Mesenchymal stem cell (in vitro differentiated cells and primary cell): ENCODE measurements at regions not wholly inside any gene's neighbourhood (a gene's known extent, or its start where the extent isn't known, plus 50 kb on each side); places are given as distances from the start of the nearest gene placed in this dataset.
"Not testable (repeated sequence)": the region's sequence is repeated elsewhere in the genome, so short reads cannot be mapped to it uniquely, and the experiment has no call there.

Experiments
- DNase-seq: peaks from one replicate; pipeline ENCODE4 v3.0.0-alpha.2; 2013
- H2AFZ ChIP-seq: one replicate; pipeline ENCODE4 v1.6.1; 2013; ENCODE audit warnings: low read depth, mild to moderate bottlenecking, control low read depth, inconsistent platforms, low read length, moderate library complexity
- H2AK5ac ChIP-seq: 2 replicates; pipeline ENCODE4 v1.6.1; 2013; ENCODE audit warnings: low read length, moderate library complexity, mild to moderate bottlenecking, inconsistent platforms; ENCODE audit not compliant: severe bottlenecking
- H2BK120ac ChIP-seq: one replicate; pipeline ENCODE4 v1.6.1; 2013; ENCODE audit warnings: low read depth, mild to moderate bottlenecking, inconsistent platforms, low read length, moderate library complexity
- H2BK12ac ChIP-seq, 2 experiments: one replicate each; pipeline ENCODE4 v1.6.1; 2013; ENCODE audit warnings: inconsistent platforms in 2 of 2, low read length in 2 of 2, mild to moderate bottlenecking in 2 of 2, moderate library complexity in 2 of 2, control low read depth in 1 of 2
- H2BK15ac ChIP-seq: one replicate; pipeline ENCODE4 v1.6.1; 2013; ENCODE audit warnings: mild to moderate bottlenecking, low read depth, inconsistent platforms; ENCODE audit not compliant: poor library complexity, severe bottlenecking
- H2BK5ac ChIP-seq: 2 replicates; pipeline ENCODE4 v1.6.1; 2013; ENCODE audit warnings: low read depth, mild to moderate bottlenecking, low read length, control low read depth, inconsistent platforms; ENCODE audit not compliant: poor library complexity, severe bottlenecking
- H3K14ac ChIP-seq, 2 experiments: one replicate each; pipeline ENCODE4 v1.6.1; 2013; ENCODE audit warnings: inconsistent platforms in 2 of 2, low read length in 2 of 2, control low read depth in 1 of 2, mild to moderate bottlenecking in 1 of 2, moderate library complexity in 1 of 2
- H3K18ac ChIP-seq, 2 experiments: one replicate each; pipeline ENCODE4 v1.6.1; 2013; ENCODE audit warnings: inconsistent platforms in 2 of 2, low read length in 2 of 2, control low read depth in 1 of 2, low read depth in 1 of 2, mild to moderate bottlenecking in 1 of 2
- H3K23ac ChIP-seq, 2 experiments: one replicate each; pipeline ENCODE4 v1.6.1; 2013; ENCODE audit warnings: inconsistent platforms in 2 of 2, low read length in 2 of 2, mild to moderate bottlenecking in 2 of 2, moderate library complexity in 2 of 2, control low read depth in 1 of 2
- H3K27ac ChIP-seq: 2 replicates; pipeline ENCODE4 v1.5.1; 2013; ENCODE audit warnings: mild to moderate bottlenecking, moderate library complexity, low read length, control low read depth, inconsistent platforms; ENCODE audit not compliant: poor library complexity, severe bottlenecking
- H3K27me3 ChIP-seq, 2 experiments: 2 replicates each; pipeline versions ENCODE4 v1.6.1 to v1.7.0; 2013; ENCODE audit warnings: low read length in 2 of 2, mild to moderate bottlenecking in 2 of 2, moderate library complexity in 2 of 2, control low read depth in 1 of 2, inconsistent platforms in 1 of 2; ENCODE audit not compliant: control insufficient read depth in 1 of 2, insufficient read depth in 1 of 2
- H3K36me3 ChIP-seq, 2 experiments: 2 replicates each; pipeline versions ENCODE4 v1.6.1 to v1.7.0; 2013; ENCODE audit warnings: low read length in 2 of 2, control low read depth in 1 of 2, inconsistent platforms in 1 of 2, low read depth in 1 of 2, mild to moderate bottlenecking in 1 of 2; ENCODE audit not compliant: insufficient read depth in 2 of 2, control insufficient read depth in 1 of 2
- H3K4ac ChIP-seq, 2 experiments: one replicate each; pipeline ENCODE4 v1.6.1; 2013; ENCODE audit warnings: inconsistent platforms in 2 of 2, low read length in 2 of 2, mild to moderate bottlenecking in 2 of 2, moderate library complexity in 2 of 2, control low read depth in 1 of 2, low read depth in 1 of 2
- H3K4me1 ChIP-seq: 2 replicates; pipeline ENCODE4 v1.6.1; 2013; ENCODE audit warnings: low read depth, low read length, control low read depth; ENCODE audit not compliant: control insufficient read depth, insufficient read depth
- H3K4me2 ChIP-seq: 2 replicates; pipeline ENCODE4 v1.6.1; 2013; ENCODE audit warnings: low read length, mild to moderate bottlenecking, inconsistent platforms; ENCODE audit not compliant: poor library complexity, severe bottlenecking
- H3K4me3 ChIP-seq, 2 experiments: 2 replicates each; pipeline versions ENCODE4 v1.5.1 to v1.7.0; 2013; ENCODE audit warnings: low read length in 2 of 2, mild to moderate bottlenecking in 2 of 2, control low read depth in 1 of 2, low read depth in 1 of 2; ENCODE audit not compliant: insufficient read depth in 1 of 2
- H3K79me1 ChIP-seq: replicated peaks from 2 replicates; pipeline ENCODE4 v1.6.1; 2013; ENCODE audit warnings: mild to moderate bottlenecking, control low read depth, low read length, inconsistent platforms; ENCODE audit not compliant: poor library complexity, severe bottlenecking
- H3K9ac ChIP-seq: 2 replicates; pipeline ENCODE4 v1.7.0; 2013; ENCODE audit warnings: mild to moderate bottlenecking, low read length, moderate library complexity
- H3K9me3 ChIP-seq: 2 replicates; pipeline ENCODE4 v1.7.0; 2013; ENCODE audit warnings: mild to moderate bottlenecking, low read length; ENCODE audit not compliant: control insufficient read depth
- H4K8ac ChIP-seq: one replicate; pipeline ENCODE4 v1.6.1; 2013; ENCODE audit warnings: inconsistent platforms, mild to moderate bottlenecking, low read length, moderate library complexity
- H4K91ac ChIP-seq: one replicate; pipeline ENCODE4 v1.6.1; 2013; ENCODE audit warnings: mild to moderate bottlenecking, low read length, inconsistent platforms
- WGBS: methylation state at CpG from one replicate; pipeline ENCODE4 v1.1.7; 2013; ENCODE audit warnings: mixed read lengths; 5-methylcytosine and 5-hydroxymethylcytosine counted together

DNA sequence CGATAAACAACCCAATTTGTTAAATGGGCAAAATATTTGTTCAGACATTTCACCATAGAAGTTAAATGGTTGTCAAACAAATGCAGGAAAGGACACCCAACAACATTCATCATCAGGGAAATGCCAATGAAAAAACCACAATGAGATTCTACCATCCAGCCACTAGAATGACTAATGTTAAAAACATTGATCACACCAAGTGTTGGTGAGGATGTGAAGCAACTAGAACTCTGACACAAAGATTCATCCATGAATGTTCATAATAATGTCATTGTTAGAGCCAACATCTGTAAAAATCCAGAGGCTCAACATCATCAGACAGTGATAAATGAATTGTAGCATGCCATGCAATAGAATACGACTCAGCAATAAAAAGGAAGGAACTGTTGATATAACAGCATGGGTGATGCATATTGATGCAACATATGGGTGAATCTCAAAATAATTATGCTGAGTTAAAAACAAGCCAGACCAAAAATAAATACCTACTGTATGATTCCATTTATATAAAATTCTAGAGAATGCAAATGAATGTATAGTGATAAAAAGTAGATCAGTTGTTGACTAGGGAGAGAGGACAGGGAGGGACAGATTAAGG, 55.9 kb upstream of the UNC5A start:
- Histone ChIP-seq H4K91ac (no peak overlapping the region), H4K8ac (no peak overlapping the region), H2AFZ (no peak overlapping the region), H3K9ac (no peak overlapping the region), H2BK120ac (no peak overlapping the region), H3K18ac (no peak overlapping the region), H3K27me3 (peaks cover 20 to 50% of the 10 kb centered on the region in 2 experiments), H3K4ac (no peak overlapping the region), H3K23ac (no peak overlapping the region), H2AK5ac (no peak overlapping the region), H3K14ac (no peak overlapping the region), H3K4me2 (no peak overlapping the region), H2BK12ac (no peak overlapping the region), H2BK15ac (no peak overlapping the region), H3K4me1 (no peaks in the 10 kb centered on the region), H3K4me3 (no peak overlapping the region), H2BK5ac (no peak overlapping the region), H3K27ac (no peak overlapping the region), H3K79me1 (no peaks in the 10 kb centered on the region), H3K36me3 (no peaks in the 10 kb centered on the region), H3K9me3 (peaks cover 9% of the 10 kb centered on the region)
- no peak for DNase-seq
- no CpG with 5 or more reads among the region's 2 CpGs for WGBS

DNA sequence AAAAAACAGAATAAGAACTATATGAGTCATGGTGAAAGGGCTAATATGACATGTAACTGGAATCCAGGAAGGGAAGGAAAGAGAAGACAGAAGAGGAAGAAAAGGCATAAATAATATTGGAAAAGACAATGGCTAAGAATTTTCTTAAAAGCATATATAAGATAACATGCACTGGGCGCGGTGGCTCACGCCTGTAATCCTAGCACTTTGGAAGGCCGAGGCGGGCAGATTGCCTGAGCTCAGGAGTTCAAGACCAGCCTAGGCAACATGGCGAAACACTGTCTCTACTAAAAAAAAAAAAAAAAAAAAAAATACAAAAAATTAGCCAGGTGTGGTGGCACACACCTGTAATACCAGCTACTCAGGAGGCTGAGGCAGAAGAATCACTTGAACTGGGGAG, 54.8 kb upstream of the UNC5A start:
- H2BK120ac ChIP-seq, H3K4ac ChIP-seq, H2AK5ac ChIP-seq, H2BK12ac ChIP-seq, H3K4me2 ChIP-seq, H2BK5ac ChIP-seq, H3K9ac ChIP-seq, H3K27ac ChIP-seq, H3K36me3 ChIP-seq, H4K91ac ChIP-seq, H2BK15ac ChIP-seq, H3K4me1 ChIP-seq, H3K14ac ChIP-seq, H3K18ac ChIP-seq, H3K4me3 ChIP-seq, H4K8ac ChIP-seq, H3K23ac ChIP-seq, H2AFZ ChIP-seq, H3K79me1 ChIP-seq, DNase-seq: not testable (repeated sequence)
- WGBS = no CpG with 5 or more reads among the region's 6 CpGs
- peaks cover 12 to 39% of the 10 kb centered on the region in 2 experiments for H3K27me3 ChIP-seq
- H3K9me3 ChIP-seq = peaks cover 11% of the 10 kb centered on the region

DNA sequence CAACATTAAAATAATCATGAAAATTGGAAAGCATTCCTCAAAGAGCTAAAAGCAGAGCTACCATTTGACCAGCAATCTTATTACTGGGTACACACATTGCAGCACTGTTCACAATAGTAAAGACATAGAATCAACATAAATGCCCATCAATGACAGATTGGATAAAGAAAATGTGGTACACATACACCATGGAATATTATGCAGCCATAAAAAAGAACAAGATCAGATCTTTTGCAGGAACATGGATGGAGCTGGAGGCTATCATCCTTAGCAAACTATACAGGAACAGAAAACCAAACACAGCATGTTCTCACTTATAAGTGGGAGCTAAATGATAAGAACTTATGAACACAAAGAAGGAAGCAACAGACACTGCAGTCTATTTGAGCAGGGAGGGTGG, 52.8 kb upstream of the UNC5A start:
- H2BK5ac ChIP-seq, H3K9me3 ChIP-seq, H2BK120ac ChIP-seq, H3K4me1 ChIP-seq, H3K9ac ChIP-seq, H3K4ac ChIP-seq, H3K36me3 ChIP-seq, H2AFZ ChIP-seq, DNase-seq, H2BK15ac ChIP-seq, H4K91ac ChIP-seq, H3K27ac ChIP-seq, H3K23ac ChIP-seq, H3K14ac ChIP-seq, H2AK5ac ChIP-seq, H4K8ac ChIP-seq, H2BK12ac ChIP-seq, H3K79me1 ChIP-seq, H3K18ac ChIP-seq, H3K4me2 ChIP-seq, H3K4me3 ChIP-seq: not testable (repeated sequence)
- H3K27me3 ChIP-seq = peaks cover 0 to 29% of the 10 kb centered on the region in 2 experiments
